NCI-H2196 (cell line): ENCODE measurements at regions not wholly inside any gene's neighbourhood (a gene's known extent, or its start where the extent isn't known, plus 50 kb on each side); places are given as distances from the start of the nearest gene placed in this dataset.
A peak's percentile ranks its signal among the peaks of the same experiment; 100 is the strongest.

Experiments used
- DNase-seq: peaks from one replicate; lab custom pipeline; 2025; ENCODE audit not compliant: unreplicated experiment; lab: John Stamatoyannopoulos, UW

- no peak for DNase-seq
Measured at GRCh38 chr9:86458191-86458855, 104.1 kb upstream of the TUT7 start.

GRCh38 chr9:86456416-86456815 lies 102.2 kb upstream of the TUT7 start:
- DNase-seq = no peak

GRCh38 chr9:86454701-86455615 lies 100.7 kb upstream of the TUT7 start:
- no peak for DNase-seq

GRCh38 chr9:86452201-86452828 lies 98.1 kb upstream of the TUT7 start:
- no peak for DNase-seq

- DNase-seq = no peak
Measured at GRCh38 chr9:86449246-86449645, 95.0 kb upstream of the TUT7 start.

- DNase-seq = no peak
Measured at GRCh38 chr9:86445671-86446070, 91.5 kb upstream of the TUT7 start.

- no peak for DNase-seq
Measured at GRCh38 chr9:86443992-86444391, 89.8 kb upstream of the TUT7 start.

GRCh38 chr9:86434039-86434726 lies 80.0 kb upstream of the TUT7 start:
- peak; percentile 40 for DNase-seq

GRCh38 chr9:86424251-86424891 lies 70.2 kb upstream of the TUT7 start:
- no peak for DNase-seq

- no peak for DNase-seq
Measured at GRCh38 chr9:86413971-86414880, 60.0 kb upstream of the TUT7 start.

GRCh38 chr9:86410281-86410680 lies 56.1 kb upstream of the TUT7 start:
- DNase-seq = no peak

- DNase-seq = no peak
Measured at GRCh38 chr9:86408121-86408520, 53.9 kb upstream of the TUT7 start.

GRCh38 chr9:86407022-86407421 lies 52.8 kb upstream of the TUT7 start:
- no peak for DNase-seq

GRCh38 chr9:86406366-86406765 lies 52.2 kb upstream of the TUT7 start:
- DNase-seq = no peak

GRCh38 chr9:86405926-86406325 lies 51.7 kb upstream of the TUT7 start:
- DNase-seq = no peak

- DNase-seq = no peak
Measured at GRCh38 chr9:86405086-86405491, 50.9 kb upstream of the TUT7 start.
